OCI-LY1 (cell line): ENCODE measurements at regions not wholly inside any gene's neighbourhood (a gene's known extent, or its start where the extent isn't known, plus 50 kb on each side); places are given as distances from the start of the nearest gene placed in this dataset.

Experiments
- H2AFZ ChIP-seq: fragments of 200-600 bp; sonication (generic), shearing (Covaris generic); 2 replicates; pipeline ENCODE4 v1.6.0; 2014; ENCODE audit warnings: antibody characterized with exemption, mild to moderate bottlenecking, low read length
- H3F3A ChIP-seq: fragments of 200-600 bp; sonication (generic), shearing (Covaris generic); 2 replicates; pipeline ENCODE4 v1.6.0; 2014; ENCODE audit warnings: mild to moderate bottlenecking, antibody characterized with exemption, low read length, moderate library complexity; ENCODE audit not compliant: insufficient read depth
- H3K27ac ChIP-seq: fragments of 200-600 bp; sonication (generic); 2 replicates; pipeline ENCODE4 v1.5.1; 2014; ENCODE audit warnings: low read length, mixed run types, mild to moderate bottlenecking, low read depth; ENCODE audit not compliant: poor library complexity, severe bottlenecking
- H3K27me3 ChIP-seq: fragments of 200-600 bp; sonication (generic); 2 replicates; pipeline ENCODE4 v1.6.0; 2014; ENCODE audit warnings: antibody characterized with exemption, mild to moderate bottlenecking, low read length, moderate library complexity; ENCODE audit not compliant: insufficient read depth
- H3K36me3 ChIP-seq: fragments of 200-600 bp; sonication (generic); 2 replicates; pipeline ENCODE4 v1.6.1; 2014; ENCODE audit warnings: mild to moderate bottlenecking, antibody characterized with exemption, low read length, moderate library complexity, mixed read lengths; ENCODE audit not compliant: insufficient read depth
- H3K4me1 ChIP-seq: fragments of 200-600 bp; sonication (generic); 2 replicates; pipeline ENCODE4 v1.5.1; 2014; ENCODE audit warnings: mild to moderate bottlenecking, low read length, moderate library complexity; ENCODE audit not compliant: insufficient read depth, severe bottlenecking
- H3K4me2 ChIP-seq: fragments of 200-600 bp; sonication (generic), shearing (Covaris generic); 2 replicates; pipeline ENCODE4 v1.6.1; 2014; ENCODE audit warnings: low read length
- H3K4me3 ChIP-seq: fragments of 200-600 bp; sonication (generic); 2 replicates; pipeline ENCODE4 v1.5.1; 2014; ENCODE audit warnings: low read length, low read depth, mild to moderate bottlenecking, mixed read lengths; ENCODE audit not compliant: poor library complexity, severe bottlenecking
- H3K79me2 ChIP-seq: fragments of 200-600 bp; shearing (Covaris generic); 2 replicates; pipeline ENCODE4 v1.6.1; 2016; ENCODE audit warnings: mixed run types, low read length, mixed read lengths; ENCODE audit not compliant: insufficient read depth
- H3K9ac ChIP-seq: fragments of 200-600 bp; sonication (generic), shearing (Covaris generic); 2 replicates; pipeline ENCODE4 v1.6.1; 2014; ENCODE audit warnings: mild to moderate bottlenecking, low read length, mixed read lengths
- H3K9me2 ChIP-seq: fragments of 200-600 bp; sonication (generic), shearing (Covaris generic); 2 replicates; pipeline ENCODE4 v1.6.1; 2014; ENCODE audit warnings: low read depth, mild to moderate bottlenecking, low read length, mixed read lengths
- H3K9me3 ChIP-seq: fragments of 200-600 bp; shearing (Covaris generic); 2 replicates; pipeline ENCODE4 v1.6.1; 2014; ENCODE audit warnings: low read length, mixed read lengths
- H4K20me1 ChIP-seq: fragments of 200-600 bp; sonication (generic), shearing (Covaris generic); 2 replicates; pipeline ENCODE4 v1.6.0; 2016; ENCODE audit warnings: mild to moderate bottlenecking, low read length; ENCODE audit not compliant: insufficient read depth
- EZH2 ChIP-seq: fragments of 200-600 bp; sonication (generic), shearing (Covaris generic); IDR thresholded peaks from 2 replicates; pipeline ENCODE4 v1.8.0; 2017; ENCODE audit warnings: borderline replicate concordance, mixed run types, mild to moderate bottlenecking, antibody characterized with exemption, low read length, moderate library complexity, mixed read lengths
- TF ChIP-seq, protein P1 (sequence below): fragments of 200-600 bp; sonication (generic), shearing (Covaris generic); IDR thresholded peaks from 2 replicates; pipeline ENCODE4 v1.5.1; 2017; ENCODE audit warnings: mild to moderate bottlenecking, antibody characterized with exemption, low read length, moderate library complexity, mixed read lengths

DNA sequence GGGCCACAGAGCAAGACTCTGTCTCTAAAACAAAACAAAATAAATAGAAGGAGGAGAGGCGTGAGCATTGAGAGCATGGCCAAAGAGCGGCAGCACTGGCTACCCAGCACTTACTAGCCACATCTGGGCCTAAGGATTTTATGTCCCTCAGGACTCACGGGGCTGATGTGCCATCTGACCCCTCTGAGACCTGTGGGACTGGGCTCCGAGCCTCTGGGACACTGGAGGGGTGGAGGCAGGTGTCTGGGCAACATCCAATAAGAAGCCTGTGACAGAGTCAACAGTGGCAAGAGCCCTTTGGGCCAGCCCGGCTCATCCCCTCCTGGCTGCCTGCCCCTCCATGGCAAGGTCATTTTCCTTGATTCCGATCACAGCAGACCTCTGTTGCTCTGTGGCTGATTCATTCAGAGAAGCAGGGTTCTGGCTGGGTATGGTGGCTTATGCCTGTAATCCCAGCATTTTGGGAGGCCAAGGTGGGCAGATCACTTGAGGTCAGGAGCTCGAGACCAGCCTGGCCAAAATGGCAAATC lies 60.7 kb downstream of the RRM2 start:
- Histone ChIP-seq H3K4me2 (no peak overlapping the region), H3K36me3 (no peaks in the 10 kb centered on the region; the same call in 1 of the 2 replicates), H3F3A (no peaks in the 10 kb centered on the region), H3K4me3 (no peak overlapping the region), H3K9ac (no peak overlapping the region), H3K9me3 (no peaks in the 10 kb centered on the region; the same call in 1 of the 2 replicates), H4K20me1 (no peaks in the 10 kb centered on the region), H3K27me3 (no peaks in the 10 kb centered on the region), H3K79me2 (no peaks in the 10 kb centered on the region), H3K9me2 (no peaks in the 10 kb centered on the region), H2AFZ (no peak overlapping the region), H3K4me1 (no peaks in the 10 kb centered on the region), H3K27ac (no peak overlapping the region)
- TF ChIP-seq, protein P1, sequence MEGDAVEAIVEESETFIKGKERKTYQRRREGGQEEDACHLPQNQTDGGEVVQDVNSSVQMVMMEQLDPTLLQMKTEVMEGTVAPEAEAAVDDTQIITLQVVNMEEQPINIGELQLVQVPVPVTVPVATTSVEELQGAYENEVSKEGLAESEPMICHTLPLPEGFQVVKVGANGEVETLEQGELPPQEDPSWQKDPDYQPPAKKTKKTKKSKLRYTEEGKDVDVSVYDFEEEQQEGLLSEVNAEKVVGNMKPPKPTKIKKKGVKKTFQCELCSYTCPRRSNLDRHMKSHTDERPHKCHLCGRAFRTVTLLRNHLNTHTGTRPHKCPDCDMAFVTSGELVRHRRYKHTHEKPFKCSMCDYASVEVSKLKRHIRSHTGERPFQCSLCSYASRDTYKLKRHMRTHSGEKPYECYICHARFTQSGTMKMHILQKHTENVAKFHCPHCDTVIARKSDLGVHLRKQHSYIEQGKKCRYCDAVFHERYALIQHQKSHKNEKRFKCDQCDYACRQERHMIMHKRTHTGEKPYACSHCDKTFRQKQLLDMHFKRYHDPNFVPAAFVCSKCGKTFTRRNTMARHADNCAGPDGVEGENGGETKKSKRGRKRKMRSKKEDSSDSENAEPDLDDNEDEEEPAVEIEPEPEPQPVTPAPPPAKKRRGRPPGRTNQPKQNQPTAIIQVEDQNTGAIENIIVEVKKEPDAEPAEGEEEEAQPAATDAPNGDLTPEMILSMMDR = no peak
- TF ChIP-seq EZH2 = no peak

DNA sequence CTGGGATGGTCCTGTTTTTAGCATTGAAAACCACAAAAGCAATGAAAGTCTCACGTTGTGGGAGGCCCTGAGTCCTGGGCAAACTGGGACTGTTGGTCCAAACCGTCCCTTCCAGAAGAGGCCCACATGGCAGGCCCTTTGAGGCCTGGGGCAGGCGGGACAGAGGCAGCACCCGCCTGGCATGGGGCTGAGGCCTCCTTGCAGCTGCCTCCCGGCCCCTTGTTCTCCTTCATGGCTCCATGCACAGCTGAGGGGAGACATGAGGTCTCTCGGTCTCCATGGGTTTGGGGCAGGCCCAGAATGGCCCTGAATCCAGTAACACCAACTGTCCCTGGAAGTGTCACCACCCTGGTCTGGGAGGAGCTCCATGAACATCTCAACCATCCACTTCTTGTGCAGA lies 61.9 kb downstream of the RRM2 start:
- no peak overlapping the region for H3K4me3 ChIP-seq
- no peak overlapping the region for H3K4me2 ChIP-seq
- H3K36me3 ChIP-seq = no peaks in the 10 kb centered on the region; the same call in 1 of the 2 replicates
- TF ChIP-seq, protein P1 = no peak
- no peak for TF ChIP-seq EZH2
- no peaks in the 10 kb centered on the region for H3K79me2 ChIP-seq
- no peaks in the 10 kb centered on the region for H3K9me2 ChIP-seq
- H2AFZ ChIP-seq = no peak overlapping the region
- H3K9me3 ChIP-seq = no peaks in the 10 kb centered on the region; the same call in 1 of the 2 replicates
- H3K9ac ChIP-seq = no peak overlapping the region
- H3F3A ChIP-seq = no peaks in the 10 kb centered on the region
- no peaks in the 10 kb centered on the region for H4K20me1 ChIP-seq
- H3K4me1 ChIP-seq = no peaks in the 10 kb centered on the region
- H3K27ac ChIP-seq = no peak overlapping the region
- H3K27me3 ChIP-seq = no peaks in the 10 kb centered on the region

DNA sequence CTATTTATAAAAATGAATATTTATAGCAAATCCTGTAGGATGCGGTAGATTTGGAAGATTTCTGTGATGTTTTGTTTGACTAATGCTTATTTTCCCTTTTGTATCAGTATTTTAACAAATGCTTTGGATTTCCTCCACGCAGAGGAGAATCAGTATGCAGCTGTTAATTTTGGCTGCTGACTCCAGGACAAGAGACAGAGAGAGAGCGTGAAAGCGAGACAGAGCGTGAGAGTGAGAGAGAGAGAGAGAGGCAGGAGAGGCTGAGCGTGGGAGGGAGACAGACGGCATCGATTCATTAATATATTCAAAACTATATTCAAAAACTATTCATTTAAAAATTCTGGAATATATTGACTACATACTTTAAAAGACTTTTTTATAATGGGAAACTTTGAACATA lies 62.5 kb downstream of the RRM2 start:
- Histone ChIP-seq H2AFZ (no peak overlapping the region), H3K27ac (no peak overlapping the region), H4K20me1 (no peaks in the 10 kb centered on the region), H3K9me2 (no peaks in the 10 kb centered on the region), H3K79me2 (no peaks in the 10 kb centered on the region), H3K9me3 (no peaks in the 10 kb centered on the region; the same call in 1 of the 2 replicates), H3K4me2 (no peak overlapping the region), H3K4me3 (no peak overlapping the region), H3K4me1 (no peaks in the 10 kb centered on the region), H3F3A (no peaks in the 10 kb centered on the region), H3K27me3 (no peaks in the 10 kb centered on the region), H3K36me3 (no peaks in the 10 kb centered on the region; the same call in 1 of the 2 replicates), H3K9ac (no peak overlapping the region)
- TF ChIP-seq, protein P1 = no peak
- no peak for TF ChIP-seq EZH2
